ENCODE measurements at regions not wholly inside any gene's neighbourhood (a gene's known extent, or its start where the extent isn't known, plus 50 kb on each side); places are given as distances from the start of the nearest gene placed in this dataset.

GRCh38 chr6:156555116-156555515 is 222.1 kb upstream of the ARID1B start:
- in situ Hi-C loops (cut with HindIII; ENCODE audit: low sequenced_read_pairs): no loop called here
- H3K4me3 ChIP-seq (ENCODE audit: low read depth, low read length): no peak overlapping the region
- DNase-seq (ENCODE audit: low read depth): no peak
- no peak for TF ChIP-seq CTCF (IDR thresholded peaks at IDR 0.05; ENCODE audit: low read depth, low read length, missing control alignments)

- H3K4me3 ChIP-seq (ENCODE audit: low read depth, low read length): no peak overlapping the region
Observed at GRCh38 chr6:156554160-156554559, 223.0 kb upstream of the ARID1B start.

GRCh38 chr6:156552849-156553248 is 224.3 kb upstream of the ARID1B start:
- DNase-seq (ENCODE audit: low read depth): no peak
- H3K4me3 ChIP-seq (ENCODE audit: low read depth, low read length): no peak overlapping the region
- TF ChIP-seq CTCF (IDR thresholded peaks at IDR 0.05; ENCODE audit: low read depth, low read length, missing control alignments): no peak
- in situ Hi-C loops (cut with HindIII; ENCODE audit: low sequenced_read_pairs): no loop called here

More at GRCh38 chr6:156554160-156554559, 223.0 kb upstream of the ARID1B start:
- TF ChIP-seq CTCF (IDR thresholded peaks at IDR 0.05; ENCODE audit: low read depth, low read length, missing control alignments): no peak
- DNase-seq (ENCODE audit: low read depth): no peak
- in situ Hi-C loops (cut with HindIII; ENCODE audit: low sequenced_read_pairs): no loop called here

- no peak for DNase-seq (ENCODE audit: low read depth)
- H3K4me3 ChIP-seq (ENCODE audit: low read depth, low read length): no peak overlapping the region
- in situ Hi-C loops (cut with HindIII; ENCODE audit: low sequenced_read_pairs): no loop called here
- no peak for TF ChIP-seq CTCF (IDR thresholded peaks at IDR 0.05; ENCODE audit: low read depth, low read length, missing control alignments)
Observed at GRCh38 chr6:156550949-156551348, 226.2 kb upstream of the ARID1B start.

GRCh38 chr6:156545931-156546330 is 231.2 kb upstream of the ARID1B start:
- no peak for DNase-seq (ENCODE audit: low read depth)
- in situ Hi-C loops (cut with HindIII; ENCODE audit: low sequenced_read_pairs): no loop called here
- H3K4me3 ChIP-seq (ENCODE audit: low read depth, low read length): no peak overlapping the region
- no peak for TF ChIP-seq CTCF (IDR thresholded peaks at IDR 0.05; ENCODE audit: low read depth, low read length, missing control alignments)

GRCh38 chr6:156545021-156545420 is 232.2 kb upstream of the ARID1B start:
- no peak for TF ChIP-seq CTCF (IDR thresholded peaks at IDR 0.05; ENCODE audit: low read depth, low read length, missing control alignments)
- H3K4me3 ChIP-seq (ENCODE audit: low read depth, low read length): no peak overlapping the region
- in situ Hi-C loops (cut with HindIII; ENCODE audit: low sequenced_read_pairs): no loop called here
- no peak for DNase-seq (ENCODE audit: low read depth)

GRCh38 chr6:156544046-156544445 is 233.1 kb upstream of the ARID1B start:
- no peak for TF ChIP-seq CTCF (IDR thresholded peaks at IDR 0.05; ENCODE audit: low read depth, low read length, missing control alignments)
- DNase-seq (ENCODE audit: low read depth): no peak
- H3K4me3 ChIP-seq (ENCODE audit: low read depth, low read length): no peak overlapping the region
- in situ Hi-C loops (cut with HindIII; ENCODE audit: low sequenced_read_pairs): no loop called here

Data from astrocyte of the cerebellum (primary cell).